ENCODE measurements at regions not wholly inside any gene's neighbourhood (a gene's known extent, or its start where the extent isn't known, plus 50 kb on each side); places are given as distances from the start of the nearest gene placed in this dataset.

- Histone ChIP-seq H3K9me3 (no peaks in the 10 kb centered on the region), H3K4me3 (no peak overlapping the region), H3K27ac (no peak overlapping the region), H3K27me3 (no peaks in the 10 kb centered on the region), H3K4me1 (no peaks in the 10 kb centered on the region), H3K36me3 (no peaks in the 10 kb centered on the region)
- no peak for TF ChIP-seq CTCF (IDR thresholded peaks at IDR 0.05)
- DNase-seq, result no peak
- intact Hi-C loops (cut with DNase I), result no loop called here
- ATAC-seq, result no peak
Measured at GRCh38 chr6:120854583-120854982, 479.7 kb downstream of the TBC1D32 start.

GRCh38 chr6:120853489-120853888 lies 480.8 kb downstream of the TBC1D32 start:
- TF ChIP-seq CTCF (IDR thresholded peaks at IDR 0.05), result no peak
- intact Hi-C loops (cut with DNase I), result no loop called here
- DNase-seq, result no peak
- Histone ChIP-seq H3K27ac (no peak overlapping the region), H3K4me1 (no peaks in the 10 kb centered on the region), H3K4me3 (no peak overlapping the region), H3K36me3 (no peaks in the 10 kb centered on the region), H3K27me3 (no peaks in the 10 kb centered on the region), H3K9me3 (no peaks in the 10 kb centered on the region)
- ATAC-seq, result no peak

- Histone ChIP-seq H3K9me3 (no peaks in the 10 kb centered on the region), H3K36me3 (no peaks in the 10 kb centered on the region), H3K27me3 (no peaks in the 10 kb centered on the region), H3K4me3 (no peak overlapping the region), H3K4me1 (no peaks in the 10 kb centered on the region), H3K27ac (no peak overlapping the region)
- no peak for TF ChIP-seq CTCF (IDR thresholded peaks at IDR 0.05)
- intact Hi-C loops (cut with DNase I), result no loop called here
- no peak for ATAC-seq
- no peak for DNase-seq
Measured at GRCh38 chr6:120852293-120852849, 481.9 kb downstream of the TBC1D32 start.

GRCh38 chr6:120826253-120826652 lies 508.0 kb downstream of the TBC1D32 start:
- peak; percentile 42 for TF ChIP-seq CTCF (IDR thresholded peaks at IDR 0.05)
- ATAC-seq, result peak; percentile 42
- no peak for DNase-seq

GRCh38 chr6:120816794-120817193 lies 517.5 kb downstream of the TBC1D32 start:
- Histone ChIP-seq H3K27me3 (no peaks in the 10 kb centered on the region), H3K9me3 (no peaks in the 10 kb centered on the region), H3K36me3 (no peaks in the 10 kb centered on the region), H3K4me3 (no peak overlapping the region), H3K4me1 (no peaks in the 10 kb centered on the region), H3K27ac (no peak overlapping the region)
- intact Hi-C loops (cut with DNase I), result no loop called here
- TF ChIP-seq CTCF (IDR thresholded peaks at IDR 0.05), result no peak
- DNase-seq, result no peak
- no peak for ATAC-seq

More at GRCh38 chr6:120826253-120826652, 508.0 kb downstream of the TBC1D32 start:
- Histone ChIP-seq H3K27ac (no peak overlapping the region), H3K36me3 (no peaks in the 10 kb centered on the region), H3K4me1 (no peaks in the 10 kb centered on the region), H3K27me3 (no peaks in the 10 kb centered on the region), H3K4me3 (no peak overlapping the region), H3K9me3 (no peaks in the 10 kb centered on the region)
- intact Hi-C loops (cut with DNase I), result no loop called here

- no peaks in the 10 kb centered on the region for H3K36me3 ChIP-seq
- DNase-seq, result no peak
- H3K27me3 ChIP-seq, result no peaks in the 10 kb centered on the region
- H3K27ac ChIP-seq, result no peak overlapping the region
- intact Hi-C loops (cut with DNase I), result no loop called here
- no peak for TF ChIP-seq CTCF (IDR thresholded peaks at IDR 0.05)
- ATAC-seq, result no peak
- H3K4me3 ChIP-seq, result no peak overlapping the region
- H3K9me3 ChIP-seq, result no peaks in the 10 kb centered on the region
- no peaks in the 10 kb centered on the region for H3K4me1 ChIP-seq
Measured at GRCh38 chr6:120805276-120805675, 529.0 kb downstream of the TBC1D32 start.

Measured in upper lobe of right lung (tissue), 1 donor.